B cell (primary cell): ENCODE measurements at regions not wholly inside any gene's neighbourhood (a gene's known extent, or its start where the extent isn't known, plus 50 kb on each side); places are given as distances from the start of the nearest gene placed in this dataset.

Experiments
- EZH2 ChIP-seq: IDR thresholded peaks from 2 replicates; pipeline ENCODE4 v1.6.1; 2012; ENCODE audit warnings: borderline replicate concordance, low read depth, mild to moderate bottlenecking, moderate library complexity, low read length; ENCODE audit not compliant: insufficient read depth, poor library complexity, severe bottlenecking
- TF ChIP-seq, protein P1 (sequence below): fragments of 200-600 bp; IDR thresholded peaks from one replicate; pipeline ENCODE4 v1.8.0; 2022; ENCODE audit warnings: antibody characterized with exemption, mild to moderate bottlenecking

DNA sequence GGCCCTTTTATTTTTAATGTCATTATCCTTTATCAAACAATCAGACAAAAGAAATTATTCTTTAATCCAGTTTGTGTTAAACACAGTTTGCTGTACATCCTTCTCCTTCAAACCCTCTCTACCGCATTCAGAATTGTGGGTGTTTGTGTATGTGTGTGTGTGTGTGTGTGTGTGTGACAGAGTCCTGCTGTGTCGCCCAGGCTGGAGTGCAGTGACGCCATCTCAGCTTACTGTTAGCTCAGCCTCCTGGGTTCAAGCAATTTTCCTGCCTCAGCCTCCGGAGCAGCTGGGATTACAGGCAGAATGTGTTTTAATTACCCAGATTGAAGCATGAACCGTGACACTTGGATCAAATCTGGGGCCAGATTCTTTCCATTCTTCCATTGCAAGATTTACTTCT is 723.7 kb downstream of the DCDC2C start:
- TF ChIP-seq, protein P1, sequence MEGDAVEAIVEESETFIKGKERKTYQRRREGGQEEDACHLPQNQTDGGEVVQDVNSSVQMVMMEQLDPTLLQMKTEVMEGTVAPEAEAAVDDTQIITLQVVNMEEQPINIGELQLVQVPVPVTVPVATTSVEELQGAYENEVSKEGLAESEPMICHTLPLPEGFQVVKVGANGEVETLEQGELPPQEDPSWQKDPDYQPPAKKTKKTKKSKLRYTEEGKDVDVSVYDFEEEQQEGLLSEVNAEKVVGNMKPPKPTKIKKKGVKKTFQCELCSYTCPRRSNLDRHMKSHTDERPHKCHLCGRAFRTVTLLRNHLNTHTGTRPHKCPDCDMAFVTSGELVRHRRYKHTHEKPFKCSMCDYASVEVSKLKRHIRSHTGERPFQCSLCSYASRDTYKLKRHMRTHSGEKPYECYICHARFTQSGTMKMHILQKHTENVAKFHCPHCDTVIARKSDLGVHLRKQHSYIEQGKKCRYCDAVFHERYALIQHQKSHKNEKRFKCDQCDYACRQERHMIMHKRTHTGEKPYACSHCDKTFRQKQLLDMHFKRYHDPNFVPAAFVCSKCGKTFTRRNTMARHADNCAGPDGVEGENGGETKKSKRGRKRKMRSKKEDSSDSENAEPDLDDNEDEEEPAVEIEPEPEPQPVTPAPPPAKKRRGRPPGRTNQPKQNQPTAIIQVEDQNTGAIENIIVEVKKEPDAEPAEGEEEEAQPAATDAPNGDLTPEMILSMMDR, result no peak
- no peak for TF ChIP-seq EZH2
